Neuronal stem cell (in vitro differentiated cells): ENCODE measurements at regions not wholly inside any gene's neighbourhood (a gene's known extent, or its start where the extent isn't known, plus 50 kb on each side); places are given as distances from the start of the nearest gene placed in this dataset.

Source experiments
- DNase-seq: peaks from one replicate; pipeline ENCODE4 v3.0.0-alpha.2; 2013; ENCODE audit warnings: low spot score
- H2AFZ ChIP-seq: one replicate; pipeline ENCODE4 v1.6.1; 2013; ENCODE audit warnings: mild to moderate bottlenecking, low read length, inconsistent platforms
- H2AK5ac ChIP-seq: 2 replicates; pipeline ENCODE4 v1.6.1; 2013; ENCODE audit warnings: low read depth, mild to moderate bottlenecking, inconsistent platforms, low read length, moderate library complexity, mixed read lengths
- H2BK120ac ChIP-seq: 2 replicates; pipeline ENCODE4 v1.6.1; 2013; ENCODE audit warnings: low read depth, mild to moderate bottlenecking, inconsistent platforms, low read length, moderate library complexity, mixed read lengths
- H2BK12ac ChIP-seq: one replicate; pipeline ENCODE4 v1.6.1; 2013; ENCODE audit warnings: low read length, inconsistent platforms
- H2BK15ac ChIP-seq: 2 replicates; pipeline ENCODE4 v1.6.1; 2013; ENCODE audit warnings: mild to moderate bottlenecking, low read length, inconsistent platforms, mixed read lengths
- H2BK5ac ChIP-seq: one replicate; pipeline ENCODE4 v1.6.1; 2013; ENCODE audit warnings: inconsistent platforms, mild to moderate bottlenecking, low read length, moderate library complexity
- H3K14ac ChIP-seq: one replicate; pipeline ENCODE4 v1.6.1; 2013; ENCODE audit warnings: low read length, inconsistent platforms
- H3K18ac ChIP-seq: 2 replicates; pipeline ENCODE4 v1.6.1; 2013; ENCODE audit warnings: low read length, inconsistent platforms
- H3K23ac ChIP-seq: 2 replicates; pipeline ENCODE4 v1.6.1; 2013; ENCODE audit warnings: low read depth, mild to moderate bottlenecking, mixed read lengths, low read length, inconsistent platforms; ENCODE audit not compliant: poor library complexity
- H3K27ac ChIP-seq: replicated peaks from 3 replicates; pipeline ENCODE4 v1.5.1; 2013; ENCODE audit warnings: low read length, inconsistent platforms
- H3K27me3 ChIP-seq, 3 experiments: 2 replicates each; pipeline ENCODE4 v1.6.1; 2013; ENCODE audit warnings: low read length in 3 of 3, mild to moderate bottlenecking in 2 of 3, inconsistent platforms in 1 of 3, low read depth in 1 of 3, mixed read lengths in 1 of 3, moderate library complexity in 1 of 3; ENCODE audit not compliant: control insufficient read depth in 3 of 3, insufficient read depth in 3 of 3
- H3K36me3 ChIP-seq, 2 donors: replicated peaks in 1 of 2; 2 replicates each; pipeline ENCODE4 v1.6.1; 2013; ENCODE audit warnings: low read length in 2 of 2; ENCODE audit not compliant: control insufficient read depth in 2 of 2, insufficient read depth in 2 of 2
- H3K4ac ChIP-seq: 2 replicates; pipeline ENCODE4 v1.6.1; 2013; ENCODE audit warnings: inconsistent platforms, mild to moderate bottlenecking, low read length, moderate library complexity
- H3K4me1 ChIP-seq, 2 donors: 1 replicate in 1 of 2; 2 replicates in 1 of 2; pipeline ENCODE4 v1.6.1; 2013; ENCODE audit warnings: low read length in 2 of 2, low read depth in 1 of 2; ENCODE audit not compliant: control insufficient read depth in 2 of 2, insufficient read depth in 1 of 2
- H3K4me2 ChIP-seq: one replicate; pipeline ENCODE4 v1.6.1; 2013; ENCODE audit warnings: mild to moderate bottlenecking, low read length, inconsistent platforms; ENCODE audit not compliant: insufficient read depth, poor library complexity, severe bottlenecking
- H3K4me3 ChIP-seq, 2 donors: 2 replicates each; pipeline ENCODE4 v1.5.1; 2013; ENCODE audit warnings: low read length in 2 of 2, mild to moderate bottlenecking in 2 of 2, inconsistent platforms in 1 of 2, moderate library complexity in 1 of 2
- H3K79me1 ChIP-seq: one replicate; pipeline ENCODE4 v1.6.1; 2013; ENCODE audit warnings: low read depth, mild to moderate bottlenecking, inconsistent platforms, low read length, moderate library complexity
- H3K9ac ChIP-seq: one replicate; pipeline ENCODE4 v1.6.1; 2013; ENCODE audit warnings: mild to moderate bottlenecking, low read depth, low read length, inconsistent platforms; ENCODE audit not compliant: poor library complexity
- H3K9me3 ChIP-seq, 2 donors: replicated peaks in 1 of 2; 2 replicates each; pipeline versions ENCODE3 to v1.6.1; 2013; ENCODE audit warnings: low read length in 2 of 2, mild to moderate bottlenecking in 2 of 2, inconsistent platforms in 1 of 2, low read depth in 1 of 2, mixed read lengths in 1 of 2, moderate library complexity in 1 of 2; ENCODE audit not compliant: control insufficient read depth in 2 of 2, insufficient read depth in 1 of 2
- H4K8ac ChIP-seq: one replicate; pipeline ENCODE4 v1.6.1; 2013; ENCODE audit warnings: low read depth, mild to moderate bottlenecking, inconsistent platforms, low read length, moderate library complexity
- H4K91ac ChIP-seq: one replicate; pipeline ENCODE4 v1.6.1; 2013; ENCODE audit warnings: low read length, low read depth, mild to moderate bottlenecking, inconsistent platforms; ENCODE audit not compliant: poor library complexity
- WGBS, 2 donors: extraction: QIAGEN DNeasy Blood & Tissue Kit; methylation state at CpG; one replicate each; pipeline ENCODE4 v1.1.7; 2013; ENCODE audit warnings: missing lambda C conversion rate in 2 of 2, mixed read lengths in 1 of 2; ENCODE audit not compliant: insufficient read length in 2 of 2, insufficient replicate concordance in 1 of 2; ENCODE audit errors: extremely low coverage in 2 of 2; 5-methylcytosine and 5-hydroxymethylcytosine counted together

DNA sequence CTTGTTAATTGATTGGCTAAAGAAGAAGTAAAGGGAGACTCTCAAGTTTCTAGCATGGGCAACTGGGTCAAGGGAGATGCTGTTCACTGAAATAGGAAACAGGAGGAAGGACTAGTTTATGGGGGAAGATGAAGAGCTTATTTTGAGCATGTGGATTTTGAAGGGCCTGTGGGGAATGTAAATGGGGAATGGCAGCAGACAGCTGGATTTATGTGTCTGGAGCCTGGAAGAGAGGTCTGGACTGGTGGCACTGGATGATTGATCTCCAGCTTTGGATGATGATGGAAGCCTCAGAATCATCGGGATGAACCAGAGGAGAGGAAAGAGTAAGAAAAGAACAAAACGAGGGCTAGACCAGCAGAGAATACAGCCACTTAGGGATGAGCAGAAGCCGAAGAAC, 54.9 kb upstream of the ENAH start:
- Histone ChIP-seq H2BK5ac (no peak overlapping the region), H4K91ac (no peak overlapping the region), H3K23ac (no peak overlapping the region), H3K27me3 (peaks cover 0 to 44% (median 0%) of the 10 kb centered on the region in 3 experiments), H3K9me3 (no peaks in the 10 kb centered on the region), H4K8ac (no peak overlapping the region), H2AFZ (peak overlapping the region; percentile 72), H3K18ac (no peak overlapping the region), H2BK120ac (no peak overlapping the region), H3K4me1 (peaks cover 6 to 7% of the 10 kb centered on the region in 2 donors), H3K79me1 (no peaks in the 10 kb centered on the region), H2BK12ac (no peak overlapping the region), H3K27ac (no peak overlapping the region), H3K4ac (no peak overlapping the region), H3K36me3 (no peaks in the 10 kb centered on the region), H2BK15ac (no peak overlapping the region), H3K9ac (no peak overlapping the region), H2AK5ac (no peak overlapping the region), H3K4me2 (no peak overlapping the region), H3K14ac (no peak overlapping the region), H3K4me3 (no peak overlapping the region)
- WGBS, 2 donors, result no CpG with 5 or more reads among the region's 3 CpGs
- DNase-seq, result no peak

DNA sequence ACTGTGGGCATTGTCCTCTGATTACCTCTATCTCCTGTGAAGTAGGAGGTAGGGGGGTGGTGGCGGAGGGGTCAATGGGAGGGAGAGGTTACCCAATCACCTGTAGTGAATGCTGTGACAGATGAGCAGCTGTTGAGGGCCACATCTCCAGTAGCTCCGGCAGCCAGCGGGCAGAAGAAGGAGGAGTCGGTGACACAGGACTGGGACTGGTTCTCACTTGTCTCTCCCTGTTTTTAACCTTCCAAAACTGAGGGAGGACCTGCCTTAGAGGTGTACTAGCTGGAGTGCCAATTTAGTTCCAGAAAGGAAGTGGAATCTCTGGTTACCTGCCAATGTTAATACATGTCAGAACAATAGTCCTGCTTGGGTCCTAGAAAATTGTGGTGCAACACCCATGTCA, 56.2 kb upstream of the ENAH start:
- no peak overlapping the region for H3K14ac ChIP-seq
- H3K18ac ChIP-seq, result no peak overlapping the region
- H3K79me1 ChIP-seq, result no peaks in the 10 kb centered on the region
- no peak overlapping the region for H3K4me3 ChIP-seq
- H3K27me3 ChIP-seq, result peaks cover 0 to 44% (median 0%) of the 10 kb centered on the region in 3 experiments
- H3K23ac ChIP-seq, result no peak overlapping the region
- H2BK12ac ChIP-seq, result no peak overlapping the region
- H2AK5ac ChIP-seq, result no peak overlapping the region
- H3K9me3 ChIP-seq, result no peaks in the 10 kb centered on the region
- no peak overlapping the region for H3K4ac ChIP-seq
- H3K27ac ChIP-seq, result no peak overlapping the region
- no peak overlapping the region for H2BK15ac ChIP-seq
- no peak overlapping the region for H2BK120ac ChIP-seq
- no peak overlapping the region for H3K4me2 ChIP-seq
- H4K91ac ChIP-seq, result no peak overlapping the region
- no peak overlapping the region for H3K9ac ChIP-seq
- no peak overlapping the region for H2BK5ac ChIP-seq
- H3K36me3 ChIP-seq, result no peaks in the 10 kb centered on the region
- no peak overlapping the region for H4K8ac ChIP-seq
- no peak overlapping the region for H2AFZ ChIP-seq
- no peak for DNase-seq
- no CpG with 5 or more reads among the region's 4 CpGs for WGBS, 2 donors
- peaks cover 6 to 7% of the 10 kb centered on the region in 2 donors for H3K4me1 ChIP-seq

GRCh38 chr1:225710804-225711203, 57.9 kb upstream of the ENAH start:
- H3K36me3 ChIP-seq, result no peaks in the 10 kb centered on the region
- no peak overlapping the region for H2AK5ac ChIP-seq
- no CpG with 5 or more reads among the region's 5 CpGs for WGBS, 2 donors
- H2BK120ac ChIP-seq, result no peak overlapping the region
- H3K4me3 ChIP-seq, result no peak overlapping the region
- H3K27me3 ChIP-seq, result peaks cover 0 to 44% (median 0%) of the 10 kb centered on the region in 3 experiments
- no peak overlapping the region for H4K91ac ChIP-seq
- H4K8ac ChIP-seq, result no peak overlapping the region
- no peak for DNase-seq
- no peak overlapping the region for H3K4me2 ChIP-seq
- H2BK12ac ChIP-seq, result no peak overlapping the region
- no peak overlapping the region for H3K23ac ChIP-seq
- H3K9me3 ChIP-seq, result no peaks in the 10 kb centered on the region
- H3K4ac ChIP-seq, result no peak overlapping the region
- H3K9ac ChIP-seq, result no peak overlapping the region
- no peak overlapping the region for H3K14ac ChIP-seq
- H3K27ac ChIP-seq, result no peak overlapping the region
- no peaks in the 10 kb centered on the region for H3K79me1 ChIP-seq
- no peak overlapping the region for H3K18ac ChIP-seq
- H2AFZ ChIP-seq, result no peak overlapping the region
- H2BK15ac ChIP-seq, result no peak overlapping the region
- H3K4me1 ChIP-seq, result peaks cover 6 to 7% of the 10 kb centered on the region in 2 donors
- H2BK5ac ChIP-seq, result no peak overlapping the region

DNA sequence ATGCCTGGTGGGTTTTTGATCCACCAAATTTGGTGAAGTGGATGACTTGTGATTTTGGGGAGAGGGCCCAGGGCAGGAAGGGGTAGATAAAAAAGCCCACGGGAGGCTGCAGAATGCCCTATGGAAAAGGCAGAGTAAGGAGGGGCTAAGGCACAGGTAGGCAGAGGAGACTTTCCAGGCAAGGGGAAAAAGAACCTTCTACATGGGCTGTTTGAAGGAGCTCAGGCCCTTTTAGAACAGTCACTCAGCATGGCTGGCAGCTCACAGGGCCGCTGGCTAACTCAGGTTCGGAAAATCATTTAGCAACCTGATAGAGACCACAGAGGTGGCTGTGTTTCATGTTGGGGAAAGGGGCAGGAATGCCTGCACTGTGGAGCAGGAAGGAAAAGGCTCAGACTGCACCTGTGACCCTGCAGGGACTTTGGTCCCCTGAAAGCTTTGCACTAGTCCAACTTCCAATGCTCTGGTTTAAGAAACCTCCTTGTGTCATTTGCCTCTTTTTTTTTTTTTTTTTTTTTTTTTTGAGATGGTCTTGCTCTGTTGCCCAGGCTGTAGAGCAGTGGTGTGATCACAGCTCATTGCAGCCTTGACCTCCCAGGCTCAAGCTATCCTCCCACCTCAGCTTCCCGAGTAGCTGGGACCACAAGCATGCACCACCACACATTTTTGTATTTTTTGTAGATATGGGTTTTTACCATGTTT, 58.5 kb upstream of the ENAH start:
- Histone ChIP-seq H2AK5ac (no peak overlapping the region), H3K4me1 (peaks cover 6 to 7% of the 10 kb centered on the region in 2 donors), H3K9ac (no peak overlapping the region), H3K27ac (no peak overlapping the region), H3K4ac (no peak overlapping the region), H3K23ac (no peak overlapping the region), H3K18ac (no peak overlapping the region), H4K91ac (no peak overlapping the region), H2AFZ (no peak overlapping the region), H3K79me1 (no peaks in the 10 kb centered on the region), H4K8ac (no peak overlapping the region), H2BK15ac (no peak overlapping the region), H2BK5ac (no peak overlapping the region), H3K9me3 (no peaks in the 10 kb centered on the region), H3K4me3 (no peak overlapping the region), H2BK12ac (no peak overlapping the region), H3K4me2 (no peak overlapping the region), H2BK120ac (no peak overlapping the region), H3K14ac (no peak overlapping the region), H3K36me3 (no peaks in the 10 kb centered on the region), H3K27me3 (peaks cover 0 to 46% (median 0%) of the 10 kb centered on the region in 3 experiments)
- DNase-seq, result no peak
- no CpG with 5 or more reads among the region's 4 CpGs for WGBS, 2 donors
